Ishikawa (cell line): ENCODE measurements at regions not wholly inside any gene's neighbourhood (a gene's known extent, or its start where the extent isn't known, plus 50 kb on each side); places are given as distances from the start of the nearest gene placed in this dataset.

Experiments
- CEBPB ChIP-seq: IDR thresholded peaks from 2 replicates; pipeline ENCODE4 v1.6.1; 2012
- CREB1 ChIP-seq: IDR thresholded peaks from 2 replicates; pipeline ENCODE4 v1.6.1; 2012; ENCODE audit warnings: low read depth
- EP300 ChIP-seq: IDR thresholded peaks from 2 replicates; pipeline ENCODE4 v1.6.1; 2012; ENCODE audit warnings: borderline replicate concordance
- FOXM1 ChIP-seq: IDR thresholded peaks from 2 replicates; pipeline ENCODE4 v1.6.1; 2012; ENCODE audit warnings: low read depth, borderline replicate concordance
- MAX ChIP-seq: IDR thresholded peaks from 2 replicates; pipeline ENCODE4 v1.6.1; 2012
- RAD21 ChIP-seq: IDR thresholded peaks from 2 replicates; pipeline ENCODE4 v1.6.1; 2012; ENCODE audit warnings: low read depth
- REST ChIP-seq: IDR thresholded peaks from 2 replicates; pipeline ENCODE4 v1.6.1; 2012; ENCODE audit warnings: low read depth, mild to moderate bottlenecking
- TAF1 ChIP-seq: IDR thresholded peaks from 2 replicates; pipeline ENCODE4 v1.6.1; 2012; ENCODE audit warnings: low read depth, mild to moderate bottlenecking
- TCF12 ChIP-seq: IDR thresholded peaks from 2 replicates; pipeline ENCODE4 v1.6.1; 2012; ENCODE audit warnings: low read depth
- YY1 ChIP-seq: IDR thresholded peaks from 2 replicates; pipeline ENCODE4 v1.6.1; 2012; ENCODE audit warnings: low read depth

- TF ChIP-seq MAX, result no peak
- TF ChIP-seq CREB1, result no peak
- no peak for TF ChIP-seq TAF1
- no peak for TF ChIP-seq FOXM1
- no peak for TF ChIP-seq YY1
- TF ChIP-seq CEBPB, result no peak
- TF ChIP-seq RAD21, result no peak
- TF ChIP-seq REST, result no peak
- no peak for TF ChIP-seq EP300
- no peak for TF ChIP-seq TCF12
Measured at GRCh38 chr6:45822873-45823272, 192.8 kb downstream of the CLIC5 start.
